Activated T-cell treated with anti-CD3 and anti-CD28 coated beads, Interleukin-2, amount 50 U/mL, for 72 hours (primary cell): ENCODE measurements at regions not wholly inside any gene's neighbourhood (a gene's known extent, or its start where the extent isn't known, plus 50 kb on each side); places are given as distances from the start of the nearest gene placed in this dataset.
"Not testable (repeated sequence)": the region's sequence is repeated elsewhere in the genome, so short reads cannot be mapped to it uniquely, and the experiment has no call there.

ENCODE experiments used
- ATAC-seq, 2 donors: fragments of 150-1000 bp; cut with Tn5 transposase; replicated peaks in 1 of 2; 2 replicates each; pipeline ENCODE4 v1.10.0; 2021; ENCODE audit warnings: moderate library complexity in 2 of 2, mild to moderate bottlenecking in 1 of 2
- DNase-seq, 2 donors: peaks; one replicate each; pipeline ENCODE4 v3.0.0; 2021 to 2022; ENCODE audit warnings: mixed read lengths in 1 of 2
- H3K27ac Mint-ChIP-seq: one replicate; pipeline ENCODE4 v1.8.0; 2022; ENCODE audit warnings: mild to moderate bottlenecking, moderate library complexity, mixed read lengths
- H3K27me3 Mint-ChIP-seq: one replicate; pipeline ENCODE4 v1.8.0; 2022; ENCODE audit warnings: low read depth, mixed read lengths
- H3K36me3 Mint-ChIP-seq, 2 donors: one replicate each; pipeline ENCODE4 v1.8.0; 2022; ENCODE audit warnings: mixed read lengths in 2 of 2, mild to moderate bottlenecking in 1 of 2; ENCODE audit not compliant: insufficient read depth in 2 of 2
- H3K4me1 Mint-ChIP-seq: one replicate; pipeline ENCODE4 v1.8.0; 2022; ENCODE audit warnings: low read depth, mixed read lengths
- H3K4me3 Mint-ChIP-seq, 2 donors: one replicate each; pipeline ENCODE4 v1.8.0; 2022; ENCODE audit warnings: mild to moderate bottlenecking in 2 of 2, mixed read lengths in 2 of 2, moderate library complexity in 2 of 2
- H3K9me3 Mint-ChIP-seq, 2 donors: one replicate each; pipeline ENCODE4 v1.8.0; 2022; ENCODE audit warnings: mixed read lengths in 2 of 2

DNA sequence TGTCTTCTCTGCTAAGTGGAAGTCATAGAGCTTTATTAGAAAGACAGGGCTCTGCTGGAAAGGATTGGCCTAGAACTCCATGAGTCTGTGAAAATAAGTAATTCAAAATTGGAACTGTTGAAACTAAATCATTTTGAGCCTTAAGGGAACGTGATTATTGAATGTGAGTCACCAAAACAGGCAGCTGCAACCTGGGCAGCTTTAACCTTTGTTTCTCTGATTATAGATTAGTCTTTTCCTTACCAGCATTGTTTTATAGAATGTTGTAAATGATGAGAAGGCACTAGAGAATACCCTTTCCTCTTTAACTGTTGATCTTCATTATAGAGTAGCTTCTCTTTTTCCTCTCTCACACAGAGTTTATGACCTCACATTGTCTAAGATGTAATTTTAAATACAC lies 638.8 kb upstream of the SLITRK6 start:
- no peaks in the 10 kb centered on the region for H3K27me3 Mint-ChIP-seq
- no peak overlapping the region for H3K4me3 Mint-ChIP-seq
- no peak for ATAC-seq
- no peak overlapping the region for H3K27ac Mint-ChIP-seq
- peaks cover 8 to 9% of the 10 kb centered on the region in 2 donors for H3K9me3 Mint-ChIP-seq
- DNase-seq = no peak
- no peaks in the 10 kb centered on the region for H3K4me1 Mint-ChIP-seq
- H3K36me3 Mint-ChIP-seq = peaks cover 0 to 4% of the 10 kb centered on the region in 2 donors

DNA sequence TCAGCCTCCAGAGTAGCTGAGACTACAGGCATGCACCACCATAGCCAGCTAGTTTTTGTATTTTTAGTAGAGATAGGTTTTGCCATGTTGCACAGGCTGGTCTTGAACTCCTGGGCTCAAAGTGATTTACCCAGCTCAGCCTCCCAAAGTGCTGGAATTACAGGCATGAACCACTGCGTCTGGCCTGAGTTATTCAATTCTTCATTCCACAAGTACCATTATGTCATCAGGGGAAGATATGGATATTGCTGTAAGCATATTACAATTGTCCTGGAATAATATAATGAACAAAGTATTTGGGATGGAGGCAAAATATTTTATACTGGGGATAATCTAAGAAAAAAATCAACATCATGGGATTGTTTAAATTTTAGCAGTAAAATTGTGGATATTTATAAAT lies 646.0 kb upstream of the SLITRK6 start:
- no peak for DNase-seq
- H3K27me3 Mint-ChIP-seq = no peaks in the 10 kb centered on the region
- no peak overlapping the region for H3K27ac Mint-ChIP-seq
- peaks cover 7 to 9% of the 10 kb centered on the region in 2 donors for H3K9me3 Mint-ChIP-seq
- no peaks in the 10 kb centered on the region for H3K4me1 Mint-ChIP-seq
- no peak overlapping the region for H3K4me3 Mint-ChIP-seq
- ATAC-seq = no peak
- H3K36me3 Mint-ChIP-seq = peaks cover 2 to 4% of the 10 kb centered on the region in 2 donors

- Mint-ChIP-seq H3K9me3 (peaks cover 7% of the 10 kb centered on the region in 2 donors), H3K27me3 (no peaks in the 10 kb centered on the region), H3K4me3 (no peak overlapping the region), H3K27ac (no peak overlapping the region), H3K4me1 (no peaks in the 10 kb centered on the region), H3K36me3 (peaks cover 2 to 4% of the 10 kb centered on the region in 2 donors)
- DNase-seq (no peak), ATAC-seq (no peak)
These were observed 646.5 kb upstream of the SLITRK6 start for GRCh38 chr13:86445672-86446071.

DNA sequence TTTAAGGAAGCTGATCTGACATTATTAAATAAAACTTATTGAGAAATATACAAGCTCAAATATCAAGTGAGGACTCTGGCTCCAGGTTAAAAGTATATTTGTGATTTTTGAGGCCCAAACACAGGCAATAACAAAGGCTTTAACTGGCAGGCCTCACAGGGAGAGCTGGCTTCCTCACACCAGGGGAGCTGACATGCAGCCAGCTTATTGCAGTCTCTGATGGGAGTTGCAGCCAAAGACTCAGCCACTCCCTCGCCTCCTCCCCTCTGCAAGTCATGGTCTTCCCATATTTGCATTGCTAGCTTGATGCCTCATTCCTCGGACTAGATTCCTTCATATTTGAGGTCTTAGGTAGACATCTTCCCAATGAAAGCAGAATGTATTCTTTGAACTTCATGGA lies 647.1 kb upstream of the SLITRK6 start:
- Mint-ChIP-seq H3K4me3 (no peak overlapping the region), H3K36me3 (peaks cover 2 to 4% of the 10 kb centered on the region in 2 donors), H3K9me3 (peaks cover 7% of the 10 kb centered on the region in 2 donors), H3K4me1 (no peaks in the 10 kb centered on the region), H3K27me3 (no peaks in the 10 kb centered on the region), H3K27ac (no peak overlapping the region)
- ATAC-seq (no peak), DNase-seq (no peak)

DNA sequence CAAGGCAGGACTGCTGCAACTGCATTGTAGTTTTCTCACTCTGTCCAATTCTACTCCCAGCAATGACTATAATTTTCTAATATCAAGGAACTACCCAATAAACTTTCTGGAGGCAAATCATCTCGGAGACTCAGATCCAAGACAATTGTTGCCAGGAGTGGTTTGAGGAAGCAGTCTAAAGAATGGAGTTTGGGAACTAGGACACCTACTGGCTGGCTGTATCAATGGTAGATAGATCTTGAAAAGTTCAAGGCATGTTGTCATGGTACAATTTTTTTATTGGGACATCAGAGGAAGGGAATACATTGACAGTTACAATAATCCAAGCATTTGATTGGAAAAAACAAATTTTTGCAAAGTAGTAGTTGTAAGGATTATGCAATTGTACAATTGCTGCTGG lies 648.3 kb upstream of the SLITRK6 start:
- no peak overlapping the region for H3K4me3 Mint-ChIP-seq
- peaks cover 2 to 4% of the 10 kb centered on the region in 2 donors for H3K36me3 Mint-ChIP-seq
- no peak overlapping the region for H3K27ac Mint-ChIP-seq
- no peaks in the 10 kb centered on the region for H3K4me1 Mint-ChIP-seq
- DNase-seq (no peak), ATAC-seq (no peak)
- H3K27me3 Mint-ChIP-seq = no peaks in the 10 kb centered on the region
- H3K9me3 Mint-ChIP-seq = peaks cover 7 to 11% of the 10 kb centered on the region in 2 donors

DNA sequence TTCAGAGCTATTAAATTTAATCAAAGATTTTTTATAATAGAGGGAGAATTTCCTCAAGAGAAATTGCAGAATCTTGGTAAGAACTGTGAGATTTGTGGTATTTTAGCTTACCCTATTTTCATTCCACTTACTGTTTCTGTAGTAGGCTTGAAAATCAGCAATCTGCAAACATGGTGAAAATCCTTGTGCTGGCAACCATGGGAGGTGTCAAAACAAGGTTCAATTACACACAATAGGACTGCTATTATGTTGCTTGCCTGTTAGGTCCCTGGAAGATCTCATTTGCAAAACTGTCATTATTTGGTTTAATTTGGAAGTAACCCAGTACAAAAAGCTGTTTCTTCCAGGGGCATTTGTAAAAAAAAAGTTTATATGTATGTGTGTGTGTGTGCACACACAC lies 662.8 kb upstream of the SLITRK6 start:
- ATAC-seq (no peak), DNase-seq (no peak)
- H3K4me3 Mint-ChIP-seq = no peak overlapping the region
- H3K27me3 Mint-ChIP-seq = no peaks in the 10 kb centered on the region
- no peaks in the 10 kb centered on the region for H3K4me1 Mint-ChIP-seq
- no peaks in the 10 kb centered on the region for H3K36me3 Mint-ChIP-seq
- H3K9me3 Mint-ChIP-seq = peaks cover 3 to 8% of the 10 kb centered on the region in 2 donors
- no peak overlapping the region for H3K27ac Mint-ChIP-seq

DNA sequence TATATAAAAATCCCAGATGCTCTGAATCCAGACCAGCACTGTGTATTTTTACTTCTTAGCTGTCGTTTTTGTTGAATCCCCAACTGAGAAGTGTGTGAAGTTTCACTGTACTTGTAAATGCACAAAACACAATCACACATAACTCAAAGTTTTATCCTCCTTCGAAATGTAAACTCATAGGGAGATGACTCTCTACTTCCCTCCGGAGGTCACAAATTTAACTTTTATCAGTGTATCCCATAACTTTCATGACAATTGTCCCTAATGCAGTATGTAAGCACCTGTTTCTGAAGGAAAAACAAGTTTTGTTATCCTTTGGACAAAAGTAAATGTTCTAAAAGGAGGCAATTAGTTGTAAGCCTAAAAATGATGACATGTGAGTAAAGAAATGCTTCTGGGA lies 665.0 kb upstream of the SLITRK6 start:
- H3K4me3 Mint-ChIP-seq = no peak overlapping the region
- H3K4me1 Mint-ChIP-seq = no peaks in the 10 kb centered on the region
- H3K27me3 Mint-ChIP-seq = no peaks in the 10 kb centered on the region
- H3K27ac Mint-ChIP-seq = no peak overlapping the region
- DNase-seq (no peak), ATAC-seq (no peak)
- H3K9me3 Mint-ChIP-seq = peaks cover 3 to 7% of the 10 kb centered on the region in 2 donors
- no peaks in the 10 kb centered on the region for H3K36me3 Mint-ChIP-seq

- Mint-ChIP-seq H3K36me3 (no peaks in the 10 kb centered on the region), H3K27ac (no peak overlapping the region), H3K27me3 (no peaks in the 10 kb centered on the region), H3K9me3 (peaks cover 8% of the 10 kb centered on the region in 2 donors), H3K4me3 (no peak overlapping the region), H3K4me1 (no peaks in the 10 kb centered on the region)
- DNase-seq = no peak
- no peak for ATAC-seq
These were observed 675.8 kb upstream of the SLITRK6 start for GRCh38 chr13:86474971-86475370.

- ATAC-seq (no peak), DNase-seq (no peak)
- no peak overlapping the region for H3K27ac Mint-ChIP-seq
- no peaks in the 10 kb centered on the region for H3K4me1 Mint-ChIP-seq
- no peak overlapping the region for H3K4me3 Mint-ChIP-seq
- peaks cover 8 to 9% of the 10 kb centered on the region in 2 donors for H3K9me3 Mint-ChIP-seq
- no peaks in the 10 kb centered on the region for H3K27me3 Mint-ChIP-seq
- no peaks in the 10 kb centered on the region for H3K36me3 Mint-ChIP-seq
These were observed 677.4 kb upstream of the SLITRK6 start for GRCh38 chr13:86476656-86477055.

DNA sequence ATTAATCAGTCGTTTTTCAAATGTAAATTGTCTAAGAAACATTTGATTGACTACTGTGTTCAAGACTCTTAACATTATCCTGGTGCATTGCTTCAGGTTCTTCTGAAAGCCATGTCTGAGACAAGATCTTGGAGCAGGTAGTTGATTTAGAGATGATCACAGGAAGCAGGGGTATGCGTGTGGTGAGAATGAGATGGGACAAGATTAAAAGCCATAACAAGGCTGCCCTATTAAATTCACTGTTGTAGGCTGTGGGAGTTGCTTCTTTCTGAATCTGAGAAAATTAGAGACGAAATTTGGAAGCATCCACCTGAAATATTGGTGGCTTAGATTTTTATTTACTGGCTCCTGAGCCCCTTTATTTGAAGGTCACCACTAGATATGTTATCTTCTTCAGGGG lies 687.4 kb upstream of the SLITRK6 start:
- Mint-ChIP-seq H3K27ac (no peak overlapping the region), H3K36me3 (no peaks in the 10 kb centered on the region), H3K4me3 (no peak overlapping the region), H3K9me3 (peaks cover 5 to 6% of the 10 kb centered on the region in 2 donors), H3K4me1 (no peaks in the 10 kb centered on the region), H3K27me3 (no peaks in the 10 kb centered on the region)
- ATAC-seq = no peak
- no peak for DNase-seq

GRCh38 chr13:86491121-86491520 lies 691.9 kb upstream of the SLITRK6 start:
- Mint-ChIP-seq H3K4me3 (no peak overlapping the region), H3K36me3 (no peaks in the 10 kb centered on the region), H3K4me1 (no peaks in the 10 kb centered on the region), H3K27me3 (no peaks in the 10 kb centered on the region), H3K27ac (no peak overlapping the region), H3K9me3 (peaks cover 5% of the 10 kb centered on the region in 2 donors)
- DNase-seq (no peak), ATAC-seq (no peak)

GRCh38 chr13:86501931-86502330 lies 702.7 kb upstream of the SLITRK6 start:
- not testable (repeated sequence) for H3K4me3 Mint-ChIP-seq, H3K4me1 Mint-ChIP-seq, H3K27ac Mint-ChIP-seq, DNase-seq, ATAC-seq, H3K27me3 Mint-ChIP-seq, H3K36me3 Mint-ChIP-seq, H3K9me3 Mint-ChIP-seq

DNA sequence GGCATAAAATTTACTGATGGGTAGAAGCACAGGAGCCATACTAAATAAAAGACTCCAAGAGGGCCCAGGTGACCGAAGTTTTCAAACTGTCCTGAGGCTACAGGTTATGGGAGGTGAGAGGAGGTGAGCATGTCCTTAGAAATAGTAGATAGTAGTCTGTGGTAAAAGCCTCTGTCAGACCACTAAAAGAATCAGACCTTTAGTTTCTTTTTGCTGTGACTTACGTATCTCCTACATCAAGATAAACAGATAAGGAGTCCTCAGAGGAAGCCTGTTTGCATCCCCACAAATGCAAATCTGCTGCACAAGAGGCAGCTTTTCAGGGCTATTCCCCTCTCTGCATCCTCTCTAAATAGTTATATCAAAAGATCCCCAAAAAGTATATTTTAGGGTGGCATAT lies 711.6 kb upstream of the SLITRK6 start:
- Mint-ChIP-seq H3K4me1 (no peaks in the 10 kb centered on the region), H3K27me3 (no peaks in the 10 kb centered on the region), H3K4me3 (no peak overlapping the region), H3K27ac (no peak overlapping the region), H3K36me3 (peaks cover 0 to 1% of the 10 kb centered on the region in 2 donors), H3K9me3 (peaks cover 4 to 6% of the 10 kb centered on the region in 2 donors)
- no peak for ATAC-seq
- DNase-seq = no peak

GRCh38 chr13:86541461-86541860 lies 742.2 kb upstream of the SLITRK6 start:
- Mint-ChIP-seq H3K27ac (no peak overlapping the region), H3K4me1 (no peaks in the 10 kb centered on the region), H3K4me3 (no peak overlapping the region), H3K36me3 (no peaks in the 10 kb centered on the region), H3K27me3 (no peaks in the 10 kb centered on the region), H3K9me3 (peaks cover 0 to 1% of the 10 kb centered on the region in 2 donors)
- no peak for ATAC-seq
- no peak for DNase-seq
